ENCODE measurements at regions not wholly inside any gene's neighbourhood (a gene's known extent, or its start where the extent isn't known, plus 50 kb on each side); places are given as distances from the start of the nearest gene placed in this dataset.
"Not testable (repeated sequence)": the region's sequence is repeated elsewhere in the genome, so short reads cannot be mapped to it uniquely, and the experiment has no call there.

DNA sequence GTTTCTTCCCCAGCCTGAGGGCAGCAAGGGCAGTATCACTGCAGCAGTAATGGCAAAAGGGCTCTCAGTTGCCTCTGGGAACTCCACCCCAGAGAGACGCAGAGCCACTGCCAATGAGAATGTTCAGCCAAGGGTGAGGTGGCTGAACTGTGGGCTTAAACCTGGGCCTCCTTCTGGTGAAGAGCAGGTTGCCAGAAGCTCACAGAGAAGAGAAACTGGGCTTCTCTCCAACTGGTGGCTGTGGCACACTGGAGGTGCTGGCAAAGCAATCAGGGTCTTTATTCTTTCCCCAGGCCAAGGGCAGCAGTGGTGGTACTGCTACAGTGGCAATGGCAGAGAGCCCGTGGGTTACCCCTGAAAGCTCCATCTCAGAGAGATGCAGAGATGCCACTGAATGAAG, 54.9 kb upstream of the ANKRD30B start:
- no CpG with 5 or more reads among the region's 2 CpGs for WGBS (ENCODE audit: insufficient coverage, insufficient read length)
- H3K4me3 ChIP-seq (ENCODE audit: low read length); H3K9me3 ChIP-seq (ENCODE audit: control insufficient read depth, insufficient read depth, low read length); H3K27me3 ChIP-seq (ENCODE audit: control insufficient read depth, insufficient read depth, low read length); H3K4me1 ChIP-seq (ENCODE audit: control insufficient read depth, insufficient read depth, low read length); H3K27ac ChIP-seq (ENCODE audit: low read length); DNase-seq (ENCODE audit: low read depth, low spot score); H3K36me3 ChIP-seq (ENCODE audit: control insufficient read depth, insufficient read depth, low read length): not testable (repeated sequence)

- DNase-seq (ENCODE audit: low read depth, low spot score); H3K27ac ChIP-seq (ENCODE audit: low read length); H3K4me1 ChIP-seq (ENCODE audit: control insufficient read depth, insufficient read depth, low read length); H3K4me3 ChIP-seq (ENCODE audit: low read length); H3K27me3 ChIP-seq (ENCODE audit: control insufficient read depth, insufficient read depth, low read length); H3K9me3 ChIP-seq (ENCODE audit: control insufficient read depth, insufficient read depth, low read length); H3K36me3 ChIP-seq (ENCODE audit: control insufficient read depth, insufficient read depth, low read length): not testable (repeated sequence)
- WGBS (ENCODE audit: insufficient coverage, insufficient read length): no CpG with 5 or more reads among the region's 5 CpGs
Measured at GRCh38 chr18:14693882-14694281, 54.1 kb upstream of the ANKRD30B start.

DNA sequence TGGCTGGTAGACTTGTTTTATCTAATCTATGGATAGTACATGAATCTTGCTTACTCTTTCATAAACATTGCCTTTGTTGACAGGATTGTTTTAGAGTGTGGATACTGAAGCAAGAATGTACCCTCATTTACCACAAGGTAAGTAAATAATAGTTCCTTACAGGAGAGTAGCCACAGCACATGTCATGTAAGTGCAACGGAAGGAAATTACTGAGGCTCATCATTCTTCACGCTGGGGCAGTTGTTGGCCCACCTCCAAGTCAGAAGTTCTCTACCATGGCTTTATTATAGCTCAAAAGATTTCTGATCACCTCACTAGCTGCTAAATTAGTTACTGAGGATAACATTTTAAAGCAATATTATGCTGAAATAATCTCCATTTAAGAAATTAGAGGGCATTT, 50.0 kb upstream of the ANKRD30B start:
- not testable (repeated sequence) for H3K27ac ChIP-seq (ENCODE audit: low read length)

More for the DNA sequence above, 50.0 kb upstream of the ANKRD30B start:
- WGBS (ENCODE audit: insufficient coverage, insufficient read length): no CpG with 5 or more reads among the region's 2 CpGs
- DNase-seq (ENCODE audit: low read depth, low spot score); H3K4me1 ChIP-seq (ENCODE audit: control insufficient read depth, insufficient read depth, low read length); H3K36me3 ChIP-seq (ENCODE audit: control insufficient read depth, insufficient read depth, low read length); H3K4me3 ChIP-seq (ENCODE audit: low read length); H3K27me3 ChIP-seq (ENCODE audit: control insufficient read depth, insufficient read depth, low read length); H3K9me3 ChIP-seq (ENCODE audit: control insufficient read depth, insufficient read depth, low read length): not testable (repeated sequence)

All from iPS DF 6.9 (cell line).